Cardiac septum (tissue), 1 donor: ENCODE measurements at regions not wholly inside any gene's neighbourhood (a gene's known extent, or its start where the extent isn't known, plus 50 kb on each side); places are given as distances from the start of the nearest gene placed in this dataset.

ENCODE experiments used
- DNase-seq: peaks from one replicate; pipeline ENCODE4 v3.0.0-alpha.2; 2020; ENCODE audit warnings: low spot score
- intact Hi-C: fragments of 100-400 bp; cut with DNase I; formaldehyde crosslinking; loops from one replicate; pipeline ENCODE4 v1.14.0; 2022
- donor health status: DM: no; HTN: no; CAD: no.

GRCh38 chr4:84063619-84064018 lies 435.5 kb downstream of the NKX6-1 start:
- DNase-seq: no peak
- intact Hi-C loops: no loop called here

DNA sequence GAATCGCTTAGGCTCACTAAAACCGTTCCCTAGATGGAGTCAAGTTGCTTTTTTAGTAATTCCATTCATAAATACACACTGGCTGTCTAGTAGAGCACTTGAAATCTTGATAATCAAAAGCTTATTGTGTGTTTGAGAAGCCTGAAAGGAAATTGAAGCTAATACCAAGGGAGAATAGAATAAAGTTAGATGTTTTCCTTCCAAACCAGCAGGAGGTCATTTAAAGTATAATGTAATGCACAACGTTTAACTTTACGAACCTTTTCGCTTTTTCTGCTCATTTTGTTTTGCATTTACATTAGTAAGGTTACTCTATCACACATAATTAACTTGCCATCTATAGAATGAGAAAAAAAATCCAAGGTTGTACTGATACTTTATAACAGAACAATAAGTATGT lies 440.9 kb downstream of the NKX6-1 start:
- intact Hi-C loops: no loop called here
- no peak for DNase-seq

DNA sequence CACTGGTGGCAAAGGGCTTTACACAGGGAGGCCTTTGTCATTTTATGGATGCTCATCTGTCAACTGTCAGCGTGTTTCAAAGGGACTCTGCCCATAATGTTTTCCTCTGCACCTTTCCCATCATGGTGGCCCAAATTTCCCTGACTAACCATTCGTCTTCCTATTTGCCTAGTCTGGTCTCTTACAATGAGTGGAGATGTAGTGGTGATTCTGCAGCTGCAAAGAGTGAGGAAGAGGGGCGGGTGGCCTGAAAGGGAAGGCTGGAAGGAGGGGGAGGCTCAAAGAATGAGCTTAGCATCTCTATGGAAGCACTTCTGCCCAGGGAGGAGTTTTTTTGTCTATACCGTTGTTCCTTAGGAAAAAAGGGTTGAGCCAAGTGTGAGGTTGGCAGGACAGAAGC lies 447.5 kb downstream of the NKX6-1 start:
- intact Hi-C loops: no loop called here
- no peak for DNase-seq

DNA sequence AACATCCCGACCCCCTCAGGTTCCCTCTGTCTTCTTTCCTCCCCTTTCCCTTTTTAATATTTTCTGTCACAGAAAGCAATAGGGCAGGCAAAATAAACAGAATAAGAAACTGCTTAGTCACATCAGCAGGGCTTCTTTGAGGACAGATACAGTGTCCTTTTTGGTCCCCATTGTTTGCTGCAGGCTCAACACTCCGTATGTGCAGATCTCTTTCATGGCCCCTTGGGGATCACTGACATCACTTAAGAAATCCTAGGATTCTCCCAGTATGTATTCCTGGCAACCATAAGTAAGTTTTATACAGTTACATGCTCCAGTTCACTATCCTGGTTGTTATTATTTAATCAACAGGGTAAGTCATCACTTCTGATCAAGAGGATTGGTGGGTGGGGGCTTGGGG lies 448.0 kb downstream of the NKX6-1 start:
- no peak for DNase-seq
- intact Hi-C loops: no loop called here

- no peak for DNase-seq
- intact Hi-C loops: no loop called here
These were observed 449.1 kb downstream of the NKX6-1 start for GRCh38 chr4:84050015-84050414.

DNA sequence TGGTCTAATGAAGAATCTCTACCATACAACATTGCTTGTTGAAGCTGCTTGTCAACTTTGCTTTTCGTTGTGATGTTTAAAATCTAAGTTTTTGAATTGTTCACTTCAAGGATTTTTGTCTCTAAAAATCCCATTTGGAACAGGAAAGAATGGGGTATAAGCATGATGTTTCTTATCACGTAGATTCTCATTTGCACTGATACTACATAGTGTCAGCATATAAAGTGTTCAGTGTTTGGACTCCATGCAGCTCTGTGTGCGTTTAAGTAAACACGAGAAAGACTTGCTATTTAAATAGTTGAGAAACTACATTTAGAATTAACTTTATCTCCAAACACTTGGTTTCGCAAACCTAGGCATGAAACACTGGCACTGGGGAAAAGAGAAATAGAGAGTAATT lies 452.5 kb downstream of the NKX6-1 start:
- DNase-seq: no peak
- intact Hi-C loops: no loop called here

DNA sequence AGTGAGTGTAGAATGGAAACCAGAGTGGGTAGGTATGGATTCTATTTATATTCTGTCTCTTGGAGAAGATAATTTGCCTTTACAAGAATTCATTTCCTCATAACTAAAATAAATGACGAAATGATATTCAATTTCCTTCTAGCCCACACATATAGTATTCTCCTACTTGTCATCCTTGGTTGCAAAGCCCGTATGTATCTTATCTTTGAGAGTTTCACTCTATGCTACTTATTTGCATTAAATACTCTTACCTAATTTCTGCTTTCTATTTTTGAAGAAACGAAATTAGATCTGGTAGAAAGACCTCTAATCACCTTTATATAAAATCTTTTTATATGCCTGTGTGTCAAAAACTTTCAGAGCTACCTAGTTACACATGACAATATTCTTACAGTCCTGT lies 457.7 kb downstream of the NKX6-1 start:
- intact Hi-C loops: no loop called here
- DNase-seq: no peak

DNA sequence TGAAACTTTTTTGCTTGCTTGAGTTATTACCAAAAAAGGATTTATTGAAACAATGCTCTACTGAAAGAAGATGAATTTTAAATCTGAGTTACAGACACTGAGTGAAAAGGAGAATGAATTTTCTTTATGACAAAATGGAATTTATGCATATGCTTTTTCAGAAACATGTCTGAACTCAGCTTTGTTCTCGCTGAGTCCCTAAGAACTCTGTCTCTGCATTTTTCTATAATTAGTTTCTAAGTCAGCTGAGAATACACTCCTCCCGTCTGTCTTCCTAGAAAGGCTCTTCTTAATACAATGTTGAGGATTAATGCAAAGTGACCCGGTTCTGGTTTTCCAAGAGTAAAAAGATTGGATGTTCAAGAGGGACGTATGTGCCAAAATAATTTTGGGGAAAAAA lies 463.5 kb downstream of the NKX6-1 start:
- intact Hi-C loops: no loop called here
- DNase-seq: no peak

- intact Hi-C loops: no loop called here
- DNase-seq: no peak
These were observed 466.7 kb downstream of the NKX6-1 start for GRCh38 chr4:84032372-84032771.

DNA sequence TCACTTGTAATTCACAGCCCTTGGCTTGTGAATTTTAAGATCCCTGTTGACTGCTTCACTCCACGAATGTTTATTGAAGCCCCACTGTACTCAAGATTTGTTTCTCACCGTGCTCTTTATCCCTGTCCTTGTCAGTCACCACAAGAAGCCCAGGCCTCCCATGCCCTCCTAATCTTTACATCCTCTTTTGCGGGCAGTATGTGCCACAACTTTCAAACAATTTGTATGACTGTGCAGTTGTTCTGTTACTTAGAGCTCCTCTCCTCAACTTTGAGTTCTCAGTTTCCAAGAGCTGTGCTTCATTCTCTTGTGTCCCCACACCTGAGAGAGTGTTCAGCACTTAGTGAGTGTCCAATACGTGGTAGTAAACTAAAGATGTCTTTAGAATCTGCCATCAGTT lies 467.7 kb downstream of the NKX6-1 start:
- intact Hi-C loops: no loop called here
- no peak for DNase-seq

- intact Hi-C loops: no loop called here
- no peak for DNase-seq
These were observed 470.8 kb downstream of the NKX6-1 start for GRCh38 chr4:84028340-84028739.

GRCh38 chr4:84024405-84024804 lies 474.7 kb downstream of the NKX6-1 start:
- DNase-seq: no peak
- intact Hi-C loops: no loop called here

DNA sequence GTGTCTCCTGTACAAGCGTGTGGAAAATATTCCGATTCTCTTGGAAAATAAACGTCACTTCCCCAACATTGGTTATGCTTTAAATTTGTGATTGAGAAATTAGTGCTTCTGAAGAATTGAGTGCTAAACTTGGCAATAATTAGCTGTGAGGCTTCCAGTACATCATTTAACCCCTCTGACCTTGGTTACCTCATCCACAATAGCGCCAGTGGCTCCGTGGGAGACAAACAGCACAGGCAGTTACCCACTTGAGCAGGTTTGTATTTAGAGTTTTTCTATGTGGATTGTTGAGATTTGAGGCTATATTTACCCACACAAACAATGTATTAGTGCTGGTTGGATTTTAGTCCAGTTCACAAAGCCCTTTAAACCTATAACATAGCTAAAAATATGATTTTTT lies 476.5 kb downstream of the NKX6-1 start:
- no peak for DNase-seq
- intact Hi-C loops: no loop called here

DNA sequence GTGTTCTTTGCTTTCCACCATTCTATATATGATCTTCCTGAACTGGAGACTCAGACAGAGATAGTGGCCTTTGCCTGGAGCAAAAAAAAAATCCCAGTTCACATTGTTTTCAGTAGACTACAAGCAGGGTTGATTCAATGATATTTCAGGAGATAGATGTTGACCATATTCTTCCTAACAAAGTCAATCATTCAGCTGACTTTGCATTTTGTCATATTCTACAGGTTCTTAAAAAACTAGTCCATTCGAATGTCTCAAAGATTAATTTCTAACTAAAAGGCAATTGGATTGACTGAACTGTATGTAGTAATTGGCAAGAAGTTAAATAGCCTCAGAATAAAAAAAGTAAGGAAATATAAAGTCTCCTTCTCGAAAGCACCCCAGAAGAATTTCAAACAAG lies 479.5 kb downstream of the NKX6-1 start:
- no peak for DNase-seq

GRCh38 chr4:84003046-84003445 lies 467.1 kb downstream of the GPAT3 start:
- no peak for DNase-seq
- intact Hi-C loops: no loop called here

More for the DNA sequence above, 479.5 kb downstream of the NKX6-1 start:
- intact Hi-C loops: no loop called here

GRCh38 chr4:84001876-84002569 lies 466.1 kb downstream of the GPAT3 start:
- DNase-seq: no peak
- intact Hi-C loops: no loop called here

DNA sequence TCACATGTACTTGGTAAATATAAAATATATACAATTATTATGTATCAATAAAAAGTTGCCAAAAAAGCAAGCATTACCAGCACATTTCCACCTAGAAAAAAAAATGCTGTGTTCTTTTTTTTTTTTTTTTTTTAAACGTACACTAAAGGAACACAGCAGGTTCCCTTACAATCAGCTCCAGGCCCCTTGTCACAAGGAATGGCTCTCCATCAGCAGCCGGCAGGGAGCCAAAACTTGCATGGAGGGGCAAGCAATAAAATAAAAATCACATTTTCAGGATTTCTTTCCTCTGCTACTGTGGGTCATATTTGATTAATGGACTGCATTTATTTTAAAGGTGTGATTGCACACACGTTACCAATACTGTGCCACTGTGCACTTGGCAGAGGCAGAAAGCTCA lies 460.3 kb downstream of the GPAT3 start:
- intact Hi-C loops: no loop called here
- no peak for DNase-seq

DNA sequence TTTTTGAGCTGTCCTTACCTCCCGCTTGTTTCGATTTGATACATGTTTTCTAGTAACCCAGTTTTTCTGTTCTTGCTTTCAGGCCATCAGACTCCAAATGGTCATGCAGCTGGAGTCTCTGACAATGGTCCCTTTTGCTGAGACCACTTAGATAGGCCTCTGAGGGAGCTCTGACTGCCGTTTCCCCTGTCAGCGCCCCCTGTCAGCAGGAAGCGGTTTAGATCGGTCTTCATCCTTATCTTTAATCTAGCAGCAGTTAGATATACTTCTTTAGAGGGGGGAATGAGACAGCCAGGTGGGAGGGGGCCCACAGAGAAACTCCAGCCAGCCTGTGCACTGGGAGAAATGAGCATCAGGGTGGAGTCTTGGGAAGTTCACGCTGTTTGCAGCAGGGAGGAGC lies 457.9 kb downstream of the GPAT3 start:
- intact Hi-C loops: no loop called here
- DNase-seq: no peak

GRCh38 chr4:83989835-83990234 lies 453.9 kb downstream of the GPAT3 start:
- intact Hi-C loops: no loop called here
- DNase-seq: no peak

DNA sequence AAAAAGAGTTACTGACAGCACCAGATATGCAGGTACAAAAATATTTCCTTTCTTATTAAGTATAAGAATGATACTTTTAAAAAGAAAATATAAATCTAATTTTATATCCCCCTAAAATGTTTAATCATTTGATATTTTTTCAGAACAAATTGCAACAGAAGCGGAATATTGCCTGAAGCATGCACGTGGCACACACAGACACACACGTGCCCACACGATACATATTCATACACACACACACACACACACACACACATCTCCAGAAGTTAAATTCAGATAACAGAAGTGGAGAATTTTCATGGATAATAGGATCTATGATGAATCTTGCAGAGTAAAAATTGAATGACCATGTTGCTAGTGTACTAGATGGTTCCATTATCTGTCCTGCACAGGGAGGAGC lies 445.2 kb downstream of the GPAT3 start:
- intact Hi-C loops: no loop called here
- no peak for DNase-seq

GRCh38 chr4:83979773-83980172 lies 443.9 kb downstream of the GPAT3 start:
- DNase-seq: no peak
- intact Hi-C loops: no loop called here

DNA sequence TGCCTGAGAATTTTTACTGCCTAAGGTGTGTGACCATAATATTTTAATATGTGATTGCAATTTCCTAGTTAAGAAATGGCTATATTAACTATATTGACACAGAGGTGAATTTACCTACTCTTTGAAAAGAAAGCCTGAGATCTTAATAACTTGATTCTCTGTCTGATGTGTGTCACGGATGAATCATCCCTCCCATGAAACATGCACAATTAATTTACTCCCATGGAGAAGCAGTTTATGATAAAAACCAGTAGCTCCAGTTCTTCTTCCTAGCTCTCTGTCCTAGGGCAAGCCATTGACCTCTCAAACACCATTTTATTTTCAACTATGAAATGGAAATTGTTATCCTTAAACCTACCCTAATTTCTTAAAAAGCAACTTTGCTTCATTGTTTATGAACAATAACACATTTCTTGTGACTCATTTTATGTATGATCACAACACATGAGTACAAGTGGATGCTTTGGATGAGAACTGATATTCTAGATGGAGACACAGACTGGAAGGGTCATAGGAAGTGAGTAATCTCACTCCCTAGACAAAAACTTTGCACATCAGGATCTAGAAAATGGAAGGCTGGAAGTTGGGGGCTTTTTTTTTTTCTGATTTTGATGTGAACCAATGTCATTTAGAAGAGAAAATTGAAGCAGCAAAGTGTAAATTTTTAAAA lies 438.3 kb downstream of the GPAT3 start:
- no peak for DNase-seq
- intact Hi-C loops: no loop called here
